ENCODE measurements at regions not wholly inside any gene's neighbourhood (a gene's known extent, or its start where the extent isn't known, plus 50 kb on each side); places are given as distances from the start of the nearest gene placed in this dataset.

DNA sequence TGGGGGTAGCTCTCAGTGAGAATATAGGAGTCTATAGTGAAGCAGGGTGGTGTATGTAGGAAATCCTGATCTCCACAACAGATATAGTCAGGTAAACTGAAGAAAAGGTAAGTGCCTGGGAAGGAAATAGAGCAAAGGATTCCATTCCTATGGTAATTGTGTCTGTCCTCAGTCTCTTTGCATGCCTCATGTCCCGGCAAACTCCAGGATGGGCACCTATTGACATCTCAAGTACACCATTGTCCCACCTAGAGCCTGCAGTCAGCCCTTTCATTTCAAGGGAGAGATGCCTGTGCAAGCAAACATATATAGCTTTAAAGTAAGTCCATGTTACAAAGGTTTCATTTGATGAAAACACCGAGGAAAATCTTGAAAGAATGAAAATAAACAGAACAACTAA, 257.7 kb upstream of the AZI2 start:
- Histone ChIP-seq H3K27ac (ENCODE audit: low read depth, low read length) (no peak overlapping the region), H3K79me2 (ENCODE audit: control insufficient read depth, insufficient read depth, low read length) (no peaks in the 10 kb centered on the region), H3K56ac (ENCODE audit: low read length) (no peak overlapping the region), H3K4me3 (ENCODE audit: low read length) (no peak overlapping the region), H2BK15ac (replicated peaks; ENCODE audit: low read depth) (no peak overlapping the region), H3K36me3 (ENCODE audit: control insufficient read depth, insufficient read depth, low read length) (no peaks in the 10 kb centered on the region), H3K4me1 (ENCODE audit: control insufficient read depth, low read depth, low read length) (no peaks in the 10 kb centered on the region), H3K27me3 (ENCODE audit: insufficient read depth, low read length, poor library complexity) (no peaks in the 10 kb centered on the region), H3K4me2 (ENCODE audit: low read length) (no peak overlapping the region), H4K5ac (ENCODE audit: low read length) (no peak overlapping the region), H3K9ac (ENCODE audit: low read length) (no peak overlapping the region), H3K23ac (ENCODE audit: low read length) (no peak overlapping the region), H2AK5ac (ENCODE audit: low read length) (no peak overlapping the region), H2BK5ac (ENCODE audit: low read length) (no peak overlapping the region), H2BK120ac (ENCODE audit: low read depth, low read length) (no peak overlapping the region), H4K8ac (ENCODE audit: low read depth, low read length) (no peak overlapping the region), H3K79me1 (ENCODE audit: low read length) (no peaks in the 10 kb centered on the region), H3K4ac (ENCODE audit: low read depth, low read length) (no peak overlapping the region), H3K18ac (ENCODE audit: low read length) (no peak overlapping the region)
- no peak for DNase-seq
- no CpG with 5 or more reads among the region's 2 CpGs for WGBS (ENCODE audit: extremely low coverage, insufficient coverage, low lambda C conversion rate)

DNA sequence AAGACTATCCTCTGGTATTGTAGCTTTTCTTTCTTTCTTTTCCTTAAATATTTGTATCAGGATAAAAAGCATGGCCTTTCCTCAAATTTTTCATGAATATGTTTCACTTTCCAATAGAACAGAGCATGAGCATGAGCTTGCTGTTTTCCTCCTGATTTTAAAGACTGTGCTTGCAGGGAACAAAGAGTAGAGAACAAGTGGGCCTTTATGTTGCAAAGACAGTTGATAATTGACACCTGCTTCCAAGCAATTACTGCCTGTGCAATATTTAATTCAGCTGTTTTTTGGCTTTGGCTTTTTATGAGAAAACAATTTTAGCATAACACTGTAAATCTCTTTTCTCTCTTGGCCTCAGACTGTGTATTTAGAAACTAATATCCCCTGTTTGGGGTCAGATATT, 263.6 kb upstream of the AZI2 start:
- no peak overlapping the region for H3K9ac ChIP-seq (ENCODE audit: low read length)
- H3K4me2 ChIP-seq (ENCODE audit: low read length): no peak overlapping the region
- H4K5ac ChIP-seq (ENCODE audit: low read length): no peak overlapping the region
- H3K79me1 ChIP-seq (ENCODE audit: low read length): no peaks in the 10 kb centered on the region
- H2AK5ac ChIP-seq (ENCODE audit: low read length): no peak overlapping the region
- no peak overlapping the region for H3K27ac ChIP-seq (ENCODE audit: low read depth, low read length)
- H3K79me2 ChIP-seq (ENCODE audit: control insufficient read depth, insufficient read depth, low read length): no peaks in the 10 kb centered on the region
- DNase-seq: no peak
- H3K27me3 ChIP-seq (ENCODE audit: insufficient read depth, low read length, poor library complexity): no peaks in the 10 kb centered on the region
- no peak overlapping the region for H3K4me3 ChIP-seq (ENCODE audit: low read length)
- H3K23ac ChIP-seq (ENCODE audit: low read length): no peak overlapping the region
- no peak overlapping the region for H3K56ac ChIP-seq (ENCODE audit: low read length)
- H3K4ac ChIP-seq (ENCODE audit: low read depth, low read length): no peak overlapping the region
- no peak overlapping the region for H2BK120ac ChIP-seq (ENCODE audit: low read depth, low read length)
- H3K36me3 ChIP-seq (ENCODE audit: control insufficient read depth, insufficient read depth, low read length): no peaks in the 10 kb centered on the region
- no peak overlapping the region for H2BK15ac ChIP-seq (replicated peaks; ENCODE audit: low read depth)
- H3K18ac ChIP-seq (ENCODE audit: low read length): no peak overlapping the region
- H2BK5ac ChIP-seq (ENCODE audit: low read length): no peak overlapping the region
- H4K8ac ChIP-seq (ENCODE audit: low read depth, low read length): no peak overlapping the region
- no peaks in the 10 kb centered on the region for H3K4me1 ChIP-seq (ENCODE audit: control insufficient read depth, low read depth, low read length)

DNA sequence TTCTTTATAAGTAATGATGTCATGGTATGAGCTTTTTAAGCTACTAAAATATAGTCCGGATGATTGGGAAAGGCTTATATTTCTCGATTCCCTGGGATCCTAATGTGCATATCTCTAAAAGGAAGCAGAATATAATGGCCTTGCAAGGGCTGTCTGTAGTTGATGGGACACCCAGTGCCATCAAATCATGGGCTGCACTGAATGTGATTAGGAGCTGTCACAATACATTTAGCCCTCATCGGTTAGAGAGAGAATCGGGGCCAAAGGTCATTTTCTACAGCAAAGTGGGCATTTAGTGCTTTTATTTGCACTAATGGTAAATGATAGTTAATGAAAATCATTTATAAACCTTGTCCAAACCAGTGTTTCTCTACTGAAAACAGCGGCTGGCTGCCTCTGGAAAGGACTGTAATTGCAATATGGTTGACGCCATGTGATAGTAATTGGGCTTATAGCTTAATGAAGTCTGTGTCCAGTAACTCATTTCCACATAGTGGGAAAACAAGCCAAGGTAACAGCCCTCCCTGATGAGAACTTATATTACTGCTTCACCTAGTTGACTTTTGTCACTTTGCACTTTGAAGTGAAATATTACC, 265.0 kb upstream of the AZI2 start:
- Histone ChIP-seq H3K36me3 (ENCODE audit: control insufficient read depth, insufficient read depth, low read length) (no peaks in the 10 kb centered on the region), H3K18ac (ENCODE audit: low read length) (no peak overlapping the region), H2BK15ac (replicated peaks; ENCODE audit: low read depth) (no peak overlapping the region), H4K8ac (ENCODE audit: low read depth, low read length) (no peak overlapping the region), H3K4ac (ENCODE audit: low read depth, low read length) (no peak overlapping the region), H3K79me1 (ENCODE audit: low read length) (no peaks in the 10 kb centered on the region), H2BK5ac (ENCODE audit: low read length) (no peak overlapping the region), H3K4me1 (ENCODE audit: control insufficient read depth, low read depth, low read length) (no peaks in the 10 kb centered on the region), H3K56ac (ENCODE audit: low read length) (no peak overlapping the region), H3K9ac (ENCODE audit: low read length) (no peak overlapping the region), H2AK5ac (ENCODE audit: low read length) (no peak overlapping the region), H3K4me2 (ENCODE audit: low read length) (no peak overlapping the region), H3K23ac (ENCODE audit: low read length) (no peak overlapping the region), H3K27ac (ENCODE audit: low read depth, low read length) (no peak overlapping the region), H4K5ac (ENCODE audit: low read length) (no peak overlapping the region), H3K27me3 (ENCODE audit: insufficient read depth, low read length, poor library complexity) (no peaks in the 10 kb centered on the region), H3K79me2 (ENCODE audit: control insufficient read depth, insufficient read depth, low read length) (no peaks in the 10 kb centered on the region), H3K4me3 (ENCODE audit: low read length) (no peak overlapping the region), H2BK120ac (ENCODE audit: low read depth, low read length) (no peak overlapping the region)
- WGBS (ENCODE audit: extremely low coverage, insufficient coverage, low lambda C conversion rate): no CpG with 5 or more reads among the region's 6 CpGs
- DNase-seq: no peak

DNA sequence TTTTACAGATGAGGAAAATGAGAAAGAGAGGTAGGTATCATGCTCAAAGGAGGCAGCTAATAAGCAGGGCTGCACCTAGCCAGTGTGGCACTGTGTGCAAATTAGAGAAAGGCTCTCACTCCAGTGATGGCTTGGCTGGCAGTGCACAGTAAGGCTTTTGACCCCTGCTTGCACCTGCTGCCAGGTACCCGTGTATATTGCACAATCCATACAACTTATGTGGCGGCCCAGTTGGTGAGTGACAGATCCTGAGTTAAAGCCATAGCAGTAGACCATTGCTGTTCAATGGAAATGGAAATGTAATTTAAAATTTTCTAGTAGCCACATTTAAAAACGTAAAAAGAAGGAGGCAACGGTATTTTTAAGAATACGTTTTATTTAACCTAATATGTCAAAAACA, 266.4 kb upstream of the AZI2 start:
- Histone ChIP-seq H2AK5ac (ENCODE audit: low read length) (no peak overlapping the region), H2BK15ac (replicated peaks; ENCODE audit: low read depth) (no peak overlapping the region), H3K4me1 (ENCODE audit: control insufficient read depth, low read depth, low read length) (no peaks in the 10 kb centered on the region), H4K5ac (ENCODE audit: low read length) (no peak overlapping the region), H2BK5ac (ENCODE audit: low read length) (no peak overlapping the region), H3K23ac (ENCODE audit: low read length) (no peak overlapping the region), H3K27me3 (ENCODE audit: insufficient read depth, low read length, poor library complexity) (no peaks in the 10 kb centered on the region), H3K27ac (ENCODE audit: low read depth, low read length) (no peak overlapping the region), H3K9ac (ENCODE audit: low read length) (no peak overlapping the region), H3K36me3 (ENCODE audit: control insufficient read depth, insufficient read depth, low read length) (no peaks in the 10 kb centered on the region), H3K4me2 (ENCODE audit: low read length) (no peak overlapping the region), H3K4me3 (ENCODE audit: low read length) (no peak overlapping the region), H4K8ac (ENCODE audit: low read depth, low read length) (no peak overlapping the region), H3K79me1 (ENCODE audit: low read length) (no peaks in the 10 kb centered on the region), H3K79me2 (ENCODE audit: control insufficient read depth, insufficient read depth, low read length) (no peaks in the 10 kb centered on the region), H3K18ac (ENCODE audit: low read length) (no peak overlapping the region), H3K56ac (ENCODE audit: low read length) (no peak overlapping the region), H3K4ac (ENCODE audit: low read depth, low read length) (no peak overlapping the region), H2BK120ac (ENCODE audit: low read depth, low read length) (no peak overlapping the region)
- no peak for DNase-seq
- no CpG with 5 or more reads among the region's 5 CpGs for WGBS (ENCODE audit: extremely low coverage, insufficient coverage, low lambda C conversion rate)

DNA sequence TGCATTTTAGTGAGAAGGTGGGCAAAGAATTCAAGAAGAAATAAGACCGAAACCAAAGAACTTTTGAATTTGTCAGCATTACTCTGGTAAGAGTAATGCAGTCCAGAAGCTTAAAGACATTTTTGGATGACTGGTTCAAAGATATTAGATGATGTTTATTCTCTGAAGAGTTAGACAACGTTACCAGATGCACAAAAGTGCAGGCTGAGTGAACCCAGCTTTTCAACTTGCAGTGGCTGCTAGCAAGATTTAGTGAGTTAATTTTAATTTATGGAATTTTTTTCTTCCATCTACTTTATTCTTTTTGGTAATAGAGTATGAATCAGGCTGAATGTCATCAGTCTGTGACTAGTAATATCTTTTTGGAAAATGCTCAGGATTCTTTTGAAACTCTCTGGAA, 267.3 kb upstream of the AZI2 start:
- DNase-seq: no peak
- Histone ChIP-seq H3K27me3 (ENCODE audit: insufficient read depth, low read length, poor library complexity) (no peaks in the 10 kb centered on the region), H3K4me3 (ENCODE audit: low read length) (no peak overlapping the region), H3K23ac (ENCODE audit: low read length) (no peak overlapping the region), H3K4ac (ENCODE audit: low read depth, low read length) (no peak overlapping the region), H2BK120ac (ENCODE audit: low read depth, low read length) (no peak overlapping the region), H3K36me3 (ENCODE audit: control insufficient read depth, insufficient read depth, low read length) (no peaks in the 10 kb centered on the region), H3K18ac (ENCODE audit: low read length) (no peak overlapping the region), H2AK5ac (ENCODE audit: low read length) (no peak overlapping the region), H3K79me1 (ENCODE audit: low read length) (no peaks in the 10 kb centered on the region), H3K4me1 (ENCODE audit: control insufficient read depth, low read depth, low read length) (no peaks in the 10 kb centered on the region), H3K9ac (ENCODE audit: low read length) (no peak overlapping the region), H4K5ac (ENCODE audit: low read length) (no peak overlapping the region), H3K56ac (ENCODE audit: low read length) (no peak overlapping the region), H2BK5ac (ENCODE audit: low read length) (no peak overlapping the region), H3K27ac (ENCODE audit: low read depth, low read length) (no peak overlapping the region), H2BK15ac (replicated peaks; ENCODE audit: low read depth) (no peak overlapping the region), H3K79me2 (ENCODE audit: control insufficient read depth, insufficient read depth, low read length) (no peaks in the 10 kb centered on the region), H4K8ac (ENCODE audit: low read depth, low read length) (no peak overlapping the region), H3K4me2 (ENCODE audit: low read length) (no peak overlapping the region)
- no CpG with 5 or more reads among the region's 2 CpGs for WGBS (ENCODE audit: extremely low coverage, insufficient coverage, low lambda C conversion rate)

DNA sequence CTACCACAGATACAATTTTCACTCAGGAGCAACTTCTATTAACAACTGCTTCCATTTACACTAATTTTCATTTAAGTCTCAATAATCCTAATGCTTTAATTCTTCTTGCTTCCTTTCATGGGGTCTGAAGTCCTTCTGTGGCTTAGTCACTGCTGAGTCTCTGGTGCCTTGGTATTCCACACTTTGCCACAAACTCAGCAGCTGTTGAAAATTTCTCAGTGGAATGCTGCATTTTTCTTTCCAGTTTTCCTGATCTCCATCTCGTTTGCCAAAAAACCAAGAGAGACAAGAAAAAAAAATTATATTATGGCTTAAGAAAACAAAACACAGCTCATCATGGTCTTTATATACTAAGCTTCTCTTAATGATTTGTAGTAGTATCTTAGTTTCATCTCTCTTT, 269.2 kb upstream of the AZI2 start:
- H3K9ac ChIP-seq (ENCODE audit: low read length): no peak overlapping the region
- H2BK5ac ChIP-seq (ENCODE audit: low read length): no peak overlapping the region
- H2AK5ac ChIP-seq (ENCODE audit: low read length): no peak overlapping the region
- no peak overlapping the region for H3K4ac ChIP-seq (ENCODE audit: low read depth, low read length)
- no peak overlapping the region for H4K5ac ChIP-seq (ENCODE audit: low read length)
- no peak overlapping the region for H3K27ac ChIP-seq (ENCODE audit: low read depth, low read length)
- H3K18ac ChIP-seq (ENCODE audit: low read length): no peak overlapping the region
- no CpG with 5 or more reads among the region's 1 CpG for WGBS (ENCODE audit: extremely low coverage, insufficient coverage, low lambda C conversion rate)
- H3K56ac ChIP-seq (ENCODE audit: low read length): no peak overlapping the region
- no peaks in the 10 kb centered on the region for H3K79me2 ChIP-seq (ENCODE audit: control insufficient read depth, insufficient read depth, low read length)
- no peak overlapping the region for H3K4me3 ChIP-seq (ENCODE audit: low read length)
- H2BK15ac ChIP-seq (replicated peaks; ENCODE audit: low read depth): no peak overlapping the region
- H3K23ac ChIP-seq (ENCODE audit: low read length): no peak overlapping the region
- no peaks in the 10 kb centered on the region for H3K36me3 ChIP-seq (ENCODE audit: control insufficient read depth, insufficient read depth, low read length)
- no peaks in the 10 kb centered on the region for H3K4me1 ChIP-seq (ENCODE audit: control insufficient read depth, low read depth, low read length)
- H3K4me2 ChIP-seq (ENCODE audit: low read length): no peak overlapping the region
- H3K79me1 ChIP-seq (ENCODE audit: low read length): no peaks in the 10 kb centered on the region
- no peak for DNase-seq
- H4K8ac ChIP-seq (ENCODE audit: low read depth, low read length): no peak overlapping the region
- H2BK120ac ChIP-seq (ENCODE audit: low read depth, low read length): no peak overlapping the region
- no peaks in the 10 kb centered on the region for H3K27me3 ChIP-seq (ENCODE audit: insufficient read depth, low read length, poor library complexity)

All from mesendoderm (in vitro differentiated cells).